Keratinocyte (primary cell): ENCODE measurements at regions not wholly inside any gene's neighbourhood (a gene's known extent, or its start where the extent isn't known, plus 50 kb on each side); places are given as distances from the start of the nearest gene placed in this dataset.
"Not testable (repeated sequence)": the region's sequence is repeated elsewhere in the genome, so short reads cannot be mapped to it uniquely, and the experiment has no call there.

Experiments
- DNase-seq: peaks from one replicate; pipeline ENCODE4 v3.0.0-alpha.2; 2011; ENCODE audit warnings: low read depth, missing footprints, low spot score
- FAIRE-seq: peaks from 2 replicates; lab custom pipeline; 2011; peaks lifted over from hg19 to GRCh38; lab: Jason Lieb, UNC
- H2AFZ ChIP-seq: 2 replicates; pipeline ENCODE4 v1.6.0; 2012; ENCODE audit warnings: low read length, control low read depth, inconsistent platforms; ENCODE audit not compliant: control insufficient read depth
- H3K27ac ChIP-seq: 2 replicates; pipeline ENCODE4 v1.5.1; 2011; ENCODE audit warnings: low read length; ENCODE audit not compliant: control insufficient read depth, insufficient read depth
- H3K27me3 ChIP-seq: 3 replicates; pipeline ENCODE4 v1.6.0; 2011; ENCODE audit warnings: low read length; ENCODE audit not compliant: control insufficient read depth, insufficient read depth; ENCODE audit errors: extremely low read depth
- H3K36me3 ChIP-seq, 2 experiments: 2 replicates in 1 of 2; 3 replicates in 1 of 2; pipeline ENCODE4 v1.5.1; 2011; ENCODE audit warnings: low read length in 2 of 2, mild to moderate bottlenecking in 1 of 2; ENCODE audit not compliant: control insufficient read depth in 2 of 2, insufficient read depth in 2 of 2; ENCODE audit errors: extremely low read depth in 1 of 2
- H3K4me1 ChIP-seq: 3 replicates; pipeline ENCODE4 v1.5.1; 2011; ENCODE audit warnings: low read length; ENCODE audit not compliant: control insufficient read depth, insufficient read depth; ENCODE audit errors: extremely low read depth
- H3K4me2 ChIP-seq: 3 replicates; pipeline ENCODE4 v1.6.0; 2011; ENCODE audit warnings: low read depth, low read length; ENCODE audit not compliant: control insufficient read depth, insufficient read depth; ENCODE audit errors: extremely low read depth
- H3K4me3 ChIP-seq, 3 experiments: fragments of 200-600 bp in 1 of 3; sonication (generic) in 1 of 3; 2 replicates in 2 of 3; 3 replicates in 1 of 3; pipeline ENCODE4 v1.5.1; 2011 to 2016; ENCODE audit warnings: low read length in 3 of 3, mild to moderate bottlenecking in 3 of 3, control low read depth in 2 of 3, inconsistent platforms in 1 of 3, low read depth in 1 of 3, mixed read lengths in 1 of 3, mixed run types in 1 of 3, moderate library complexity in 1 of 3; ENCODE audit not compliant: control insufficient read depth in 2 of 3, insufficient read depth in 2 of 3; ENCODE audit errors: extremely low read depth in 1 of 3
- H3K79me2 ChIP-seq: 2 replicates; pipeline ENCODE4 v1.6.0; 2012; ENCODE audit warnings: low read length; ENCODE audit not compliant: control insufficient read depth, insufficient read depth
- H3K9ac ChIP-seq: 3 replicates; pipeline ENCODE4 v1.6.0; 2011; ENCODE audit warnings: low read length; ENCODE audit not compliant: control insufficient read depth, insufficient read depth; ENCODE audit errors: extremely low read depth
- H3K9me1 ChIP-seq: 3 replicates; pipeline ENCODE4 v1.6.0; 2011; ENCODE audit warnings: low read length; ENCODE audit not compliant: control insufficient read depth, insufficient read depth; ENCODE audit errors: extremely low read depth
- H3K9me3 ChIP-seq: 2 replicates; pipeline ENCODE4 v1.5.1; 2012; ENCODE audit warnings: low read depth, low read length; ENCODE audit not compliant: control insufficient read depth
- H4K20me1 ChIP-seq: 3 replicates; pipeline ENCODE4 v1.6.0; 2011; ENCODE audit warnings: low read length; ENCODE audit not compliant: control insufficient read depth, insufficient read depth; ENCODE audit errors: extremely low read depth
- EZH2 ChIP-seq: IDR thresholded peaks from one replicate; pipeline ENCODE4 v1.6.1; 2012; ENCODE audit warnings: inconsistent platforms, mild to moderate bottlenecking, low read length, moderate library complexity
- dilution Hi-C: fragments of 300-500 bp; cut with MboI; formaldehyde crosslinking; loops from one replicate; pipeline ENCODE4 v1.7.0; 2020; ENCODE audit warnings: low sequenced_read_pairs; ENCODE audit not compliant: extremely low pct_ligation_motif_present
- TF ChIP-seq, protein P1 (sequence below), 3 experiments: IDR thresholded peaks in 1 of 3; conservative IDR thresholded peaks in 1 of 3; optimal IDR thresholded peaks in 1 of 3; 2 replicates in 2 of 3; 3 replicates in 1 of 3; pipeline versions ENCODE3 to v1.5.1; 2011; ENCODE audit warnings: low read length in 3 of 3, mild to moderate bottlenecking in 3 of 3, moderate library complexity in 2 of 3, control low read depth in 1 of 3, inconsistent platforms in 1 of 3; ENCODE audit not compliant: insufficient read depth in 2 of 3; ENCODE audit errors: extremely low read depth in 1 of 3

DNA sequence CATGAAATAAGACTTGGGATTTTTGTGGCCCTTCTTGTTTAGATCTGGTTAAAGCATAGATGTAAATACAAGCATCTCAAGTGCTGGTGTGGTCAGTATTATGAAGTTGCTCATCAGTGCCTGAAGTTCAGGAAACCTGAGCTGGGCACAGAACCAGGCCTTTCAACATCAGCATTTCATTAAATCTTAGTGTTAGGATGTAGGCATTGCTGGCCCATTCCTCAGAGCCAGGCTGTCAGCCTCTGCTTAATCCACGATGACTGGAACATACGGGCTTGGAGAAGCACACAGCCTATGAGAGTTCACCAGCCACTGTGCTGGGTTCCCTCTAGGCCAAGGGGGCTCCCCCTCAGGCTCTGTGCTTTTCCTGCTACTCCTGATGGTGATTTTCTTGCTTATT is 270.2 kb downstream of the EN1 start:
- no peak overlapping the region for H2AFZ ChIP-seq
- H3K4me2 ChIP-seq = no peak overlapping the region
- H3K27me3 ChIP-seq = no peaks in the 10 kb centered on the region
- H3K4me1 ChIP-seq = peaks cover 25% of the 10 kb centered on the region
- no peaks in the 10 kb centered on the region for H3K9me3 ChIP-seq
- dilution Hi-C loops = no loop called here
- H3K36me3 ChIP-seq = no peaks in the 10 kb centered on the region
- H3K27ac ChIP-seq = no peak overlapping the region
- H4K20me1 ChIP-seq = no peaks in the 10 kb centered on the region
- no peaks in the 10 kb centered on the region for H3K79me2 ChIP-seq
- H3K9ac ChIP-seq = no peak overlapping the region
- no peaks in the 10 kb centered on the region for H3K9me1 ChIP-seq
- no peak overlapping the region for H3K4me3 ChIP-seq
- TF ChIP-seq EZH2 = no peak
- TF ChIP-seq, protein P1, sequence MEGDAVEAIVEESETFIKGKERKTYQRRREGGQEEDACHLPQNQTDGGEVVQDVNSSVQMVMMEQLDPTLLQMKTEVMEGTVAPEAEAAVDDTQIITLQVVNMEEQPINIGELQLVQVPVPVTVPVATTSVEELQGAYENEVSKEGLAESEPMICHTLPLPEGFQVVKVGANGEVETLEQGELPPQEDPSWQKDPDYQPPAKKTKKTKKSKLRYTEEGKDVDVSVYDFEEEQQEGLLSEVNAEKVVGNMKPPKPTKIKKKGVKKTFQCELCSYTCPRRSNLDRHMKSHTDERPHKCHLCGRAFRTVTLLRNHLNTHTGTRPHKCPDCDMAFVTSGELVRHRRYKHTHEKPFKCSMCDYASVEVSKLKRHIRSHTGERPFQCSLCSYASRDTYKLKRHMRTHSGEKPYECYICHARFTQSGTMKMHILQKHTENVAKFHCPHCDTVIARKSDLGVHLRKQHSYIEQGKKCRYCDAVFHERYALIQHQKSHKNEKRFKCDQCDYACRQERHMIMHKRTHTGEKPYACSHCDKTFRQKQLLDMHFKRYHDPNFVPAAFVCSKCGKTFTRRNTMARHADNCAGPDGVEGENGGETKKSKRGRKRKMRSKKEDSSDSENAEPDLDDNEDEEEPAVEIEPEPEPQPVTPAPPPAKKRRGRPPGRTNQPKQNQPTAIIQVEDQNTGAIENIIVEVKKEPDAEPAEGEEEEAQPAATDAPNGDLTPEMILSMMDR (optimal IDR thresholded peaks at IDR 0.05 in 1 of 3, IDR thresholded peaks at IDR 0.05 in 1 of 3, conservative IDR thresholded peaks at IDR 0.05 in 1 of 3; ENCODE audit: extremely low read depth in 1 of 3, insufficient read depth in 2 of 3, low read length in 3 of 3) = no peak
- no peak for FAIRE-seq
- DNase-seq = no peak

DNA sequence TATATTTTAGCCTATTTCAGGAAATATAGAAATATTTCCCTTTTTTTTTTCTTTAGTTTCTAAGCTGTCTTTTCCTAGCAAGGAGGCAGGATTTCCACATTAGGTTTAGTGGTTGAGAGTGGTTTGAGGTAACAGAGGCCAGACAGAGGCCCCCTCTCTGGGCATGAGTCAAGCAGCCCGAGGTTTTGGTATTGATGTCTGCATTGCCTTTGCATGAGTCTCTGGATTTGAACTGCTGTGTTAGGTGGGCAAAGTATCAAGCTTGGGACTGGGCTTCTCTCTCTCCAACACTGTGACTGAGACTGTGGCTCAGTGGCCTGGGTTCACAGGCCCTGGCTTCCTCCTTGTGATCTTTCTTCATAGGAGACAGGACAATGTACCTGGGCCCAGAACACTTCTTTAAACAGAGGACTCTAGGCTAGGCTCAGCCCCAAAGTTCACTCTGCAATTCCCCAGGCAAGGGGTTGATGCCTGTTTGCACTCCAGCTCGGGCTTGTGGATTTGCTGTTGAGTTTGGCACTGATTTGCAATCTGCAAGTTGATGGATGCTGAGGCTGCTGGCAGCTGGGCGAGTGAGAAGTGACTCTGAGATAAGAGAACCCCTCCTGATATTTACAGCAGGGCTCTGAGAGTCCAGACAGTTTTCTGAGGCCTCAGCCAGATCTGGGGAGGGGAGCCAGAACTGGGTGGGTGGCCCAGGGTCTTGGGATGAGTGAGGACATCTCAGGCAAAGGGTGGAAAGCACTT is 271.2 kb downstream of the EN1 start:
- FAIRE-seq = no peak
- Histone ChIP-seq H3K79me2 (no peaks in the 10 kb centered on the region), H3K9ac (no peak overlapping the region), H3K36me3 (no peaks in the 10 kb centered on the region), H3K4me3 (no peak overlapping the region), H3K9me1 (no peaks in the 10 kb centered on the region), H2AFZ (no peak overlapping the region), H3K27ac (no peak overlapping the region), H3K9me3 (no peaks in the 10 kb centered on the region), H4K20me1 (no peaks in the 10 kb centered on the region), H3K27me3 (no peaks in the 10 kb centered on the region), H3K4me1 (peaks cover 23% of the 10 kb centered on the region), H3K4me2 (no peak overlapping the region)
- DNase-seq = no peak
- dilution Hi-C loops = no loop called here
- TF ChIP-seq, protein P1 (optimal IDR thresholded peaks at IDR 0.05 in 1 of 3, IDR thresholded peaks at IDR 0.05 in 1 of 3, conservative IDR thresholded peaks at IDR 0.05 in 1 of 3; ENCODE audit: extremely low read depth in 1 of 3, insufficient read depth in 2 of 3, low read length in 3 of 3) = no peak
- TF ChIP-seq EZH2 = no peak

DNA sequence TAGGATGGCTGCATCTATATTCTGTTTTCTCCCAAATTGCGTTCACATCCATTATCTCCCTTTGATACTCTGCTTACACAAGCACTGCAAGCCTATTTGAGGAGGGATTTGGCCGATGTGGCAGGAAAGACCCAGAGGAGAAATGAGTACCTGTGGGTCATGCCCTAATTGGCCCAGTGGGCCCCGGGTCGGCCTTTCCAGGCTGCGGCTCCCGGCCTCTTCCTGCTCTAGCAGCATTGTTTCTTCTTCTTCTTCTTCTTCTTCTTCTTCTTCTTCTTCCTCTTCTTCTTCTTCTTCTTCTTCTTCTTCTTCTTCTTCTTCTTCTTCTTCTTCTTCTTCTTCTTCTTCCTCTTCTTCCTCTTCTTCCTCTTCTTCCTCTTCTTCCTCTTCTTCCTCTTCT is 275.1 kb downstream of the EN1 start:
- H3K9me3 ChIP-seq, H3K9me1 ChIP-seq, H3K36me3 ChIP-seq, H3K27me3 ChIP-seq, H3K9ac ChIP-seq, FAIRE-seq, H3K4me3 ChIP-seq, H3K79me2 ChIP-seq, H3K4me1 ChIP-seq, H3K4me2 ChIP-seq, DNase-seq, H4K20me1 ChIP-seq, H3K27ac ChIP-seq, H2AFZ ChIP-seq, dilution Hi-C loops: not testable (repeated sequence)
